Thoracic aorta (tissue), 2 donors: ENCODE measurements at regions not wholly inside any gene's neighbourhood (a gene's known extent, or its start where the extent isn't known, plus 50 kb on each side); places are given as distances from the start of the nearest gene placed in this dataset.

Source experiments
- ATAC-seq: fragments of 150-250 bp; one replicate; pipeline ENCODE4 v1.8.0; 2017; ENCODE audit warnings: low read depth; ENCODE audit not compliant: insufficient number of reproducible peaks, low FRiP score
- DNase-seq: peaks from one replicate; pipeline ENCODE4 v3.0.0-alpha.2; 2020; ENCODE audit warnings: low spot score
- H3K27ac ChIP-seq, 2 donors: fragments of 200-600 bp; sonication (generic); 1 replicate in 1 of 2; 2 replicates in 1 of 2; pipeline ENCODE4 v1.5.1; 2016; ENCODE audit warnings: mild to moderate bottlenecking in 2 of 2, moderate library complexity in 2 of 2
- H3K27me3 ChIP-seq: fragments of 200-600 bp; sonication (generic); replicated peaks from 2 replicates; pipeline ENCODE4 v1.6.0; 2016; ENCODE audit warnings: mild to moderate bottlenecking; ENCODE audit not compliant: insufficient read depth
- H3K36me3 ChIP-seq: fragments of 200-600 bp; sonication (generic); one replicate; pipeline ENCODE4 v1.5.1; 2016
- H3K4me1 ChIP-seq, 2 donors: fragments of 200-600 bp; sonication (generic); 1 replicate in 1 of 2; 2 replicates in 1 of 2; pipeline versions ENCODE4 v1.5.1 to v1.6.0; 2016; ENCODE audit warnings: low read depth in 2 of 2, mild to moderate bottlenecking in 1 of 2; ENCODE audit not compliant: control insufficient read depth in 1 of 2
- H3K4me3 ChIP-seq: fragments of 200-600 bp; sonication (generic); 2 replicates; pipeline ENCODE4 v1.5.1; 2016; ENCODE audit warnings: mild to moderate bottlenecking
- H3K9me3 ChIP-seq: fragments of 200-600 bp; sonication (generic); 2 replicates; pipeline ENCODE4 v1.5.1; 2016
- TF ChIP-seq, protein P1 (sequence below): fragments of 200-600 bp; sonication (generic); IDR thresholded peaks from one replicate; pipeline ENCODE4 v1.5.1; 2019; ENCODE audit warnings: antibody characterized with exemption

DNA sequence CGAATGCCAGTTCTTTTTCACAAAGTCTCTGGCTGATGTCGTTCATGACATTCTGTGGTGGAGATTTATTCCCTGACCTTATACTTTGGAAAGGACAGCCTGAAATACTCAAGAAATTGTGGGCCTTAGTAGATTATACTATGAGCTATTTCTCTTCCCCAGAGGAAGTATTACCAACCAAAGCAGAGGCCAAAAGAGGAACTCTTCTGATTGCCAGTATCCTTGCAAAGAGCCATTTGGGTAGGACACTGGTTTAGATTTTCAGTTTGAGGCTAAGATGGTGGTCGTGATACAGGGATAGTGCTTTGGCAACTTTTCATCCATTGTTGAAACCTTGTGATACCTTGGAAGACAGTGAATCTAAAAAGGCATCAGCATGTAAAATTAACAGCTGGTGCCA lies 327.3 kb downstream of the HACE1 start:
- ATAC-seq (no peak), DNase-seq (no peak)
- no peaks in the 10 kb centered on the region for H3K9me3 ChIP-seq
- H3K27ac ChIP-seq: peak overlapping the region; percentile 46 to 63
- no peaks in the 10 kb centered on the region for H3K36me3 ChIP-seq
- peaks cover 27 to 64% of the 10 kb centered on the region in 2 donors for H3K4me1 ChIP-seq
- H3K4me3 ChIP-seq: no peak overlapping the region
- TF ChIP-seq, protein P1, sequence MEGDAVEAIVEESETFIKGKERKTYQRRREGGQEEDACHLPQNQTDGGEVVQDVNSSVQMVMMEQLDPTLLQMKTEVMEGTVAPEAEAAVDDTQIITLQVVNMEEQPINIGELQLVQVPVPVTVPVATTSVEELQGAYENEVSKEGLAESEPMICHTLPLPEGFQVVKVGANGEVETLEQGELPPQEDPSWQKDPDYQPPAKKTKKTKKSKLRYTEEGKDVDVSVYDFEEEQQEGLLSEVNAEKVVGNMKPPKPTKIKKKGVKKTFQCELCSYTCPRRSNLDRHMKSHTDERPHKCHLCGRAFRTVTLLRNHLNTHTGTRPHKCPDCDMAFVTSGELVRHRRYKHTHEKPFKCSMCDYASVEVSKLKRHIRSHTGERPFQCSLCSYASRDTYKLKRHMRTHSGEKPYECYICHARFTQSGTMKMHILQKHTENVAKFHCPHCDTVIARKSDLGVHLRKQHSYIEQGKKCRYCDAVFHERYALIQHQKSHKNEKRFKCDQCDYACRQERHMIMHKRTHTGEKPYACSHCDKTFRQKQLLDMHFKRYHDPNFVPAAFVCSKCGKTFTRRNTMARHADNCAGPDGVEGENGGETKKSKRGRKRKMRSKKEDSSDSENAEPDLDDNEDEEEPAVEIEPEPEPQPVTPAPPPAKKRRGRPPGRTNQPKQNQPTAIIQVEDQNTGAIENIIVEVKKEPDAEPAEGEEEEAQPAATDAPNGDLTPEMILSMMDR: no peak
- no peaks in the 10 kb centered on the region for H3K27me3 ChIP-seq

DNA sequence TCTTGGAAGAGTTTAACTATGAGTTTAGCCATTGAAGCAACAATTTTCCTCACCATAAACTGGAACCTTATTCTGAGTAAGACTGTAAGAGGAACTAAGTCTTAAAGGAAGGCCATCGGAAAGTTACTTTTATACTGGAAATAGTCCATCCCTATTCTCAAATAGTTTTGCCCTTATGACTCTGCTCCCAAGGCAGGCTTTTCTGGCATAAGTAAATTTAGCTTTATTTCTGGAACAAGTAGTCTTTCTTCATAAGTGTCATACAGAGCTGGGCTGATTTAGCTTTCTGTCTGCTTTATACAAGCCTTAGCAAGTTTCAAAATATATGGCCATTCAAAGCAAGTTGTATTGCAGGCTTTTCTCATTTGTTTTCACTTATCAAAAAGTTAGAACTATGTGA lies 328.1 kb downstream of the HACE1 start:
- Histone ChIP-seq H3K4me3 (peak overlapping the region; percentile 21), H3K27me3 (no peaks in the 10 kb centered on the region), H3K9me3 (no peaks in the 10 kb centered on the region), H3K4me1 (peaks cover 25 to 66% of the 10 kb centered on the region in 2 donors), H3K36me3 (no peaks in the 10 kb centered on the region), H3K27ac (peak overlapping the region; percentile 46 to 63)
- DNase-seq: no peak
- ATAC-seq: no peak
- TF ChIP-seq, protein P1: no peak

DNA sequence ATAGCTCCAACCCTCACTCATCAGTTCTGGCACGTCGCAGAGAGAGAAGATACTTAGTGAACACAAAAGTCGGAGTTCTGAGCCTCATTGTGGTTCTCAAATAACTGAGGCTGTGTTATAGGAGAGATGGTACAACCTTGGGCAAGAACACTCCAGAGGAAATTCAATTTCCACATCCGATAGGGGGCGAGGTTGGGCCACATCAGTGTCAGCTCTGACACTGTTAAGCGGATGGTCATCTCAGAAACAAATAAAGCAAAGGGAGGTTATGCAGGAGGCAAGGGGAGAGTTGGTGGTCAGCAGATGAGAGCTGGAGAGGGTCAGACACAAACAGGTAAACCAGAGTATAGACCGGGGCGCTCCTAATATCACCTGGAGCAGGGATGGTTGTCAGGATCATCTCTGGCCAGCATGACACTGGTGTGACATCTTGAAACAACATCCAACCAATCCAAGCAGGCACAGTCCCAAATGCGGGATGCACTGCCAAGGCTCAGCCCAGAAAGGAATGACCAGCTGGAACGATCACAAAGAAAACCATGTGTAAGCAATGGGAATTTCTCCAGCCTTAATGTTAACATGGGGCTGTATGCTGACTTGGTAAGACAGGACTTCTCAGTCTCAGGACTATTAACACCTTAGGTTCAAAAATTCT lies 331.8 kb downstream of the HACE1 start:
- peak overlapping the region in 1 of 2 donors; percentile 48 for H3K27ac ChIP-seq
- peaks cover 20 to 66% of the 10 kb centered on the region in 2 donors for H3K4me1 ChIP-seq
- no peaks in the 10 kb centered on the region for H3K27me3 ChIP-seq
- ATAC-seq (no peak), DNase-seq (peak; percentile 11)
- no peak overlapping the region for H3K4me3 ChIP-seq
- no peaks in the 10 kb centered on the region for H3K36me3 ChIP-seq
- TF ChIP-seq, protein P1: peak; percentile 22
- no peaks in the 10 kb centered on the region for H3K9me3 ChIP-seq

DNA sequence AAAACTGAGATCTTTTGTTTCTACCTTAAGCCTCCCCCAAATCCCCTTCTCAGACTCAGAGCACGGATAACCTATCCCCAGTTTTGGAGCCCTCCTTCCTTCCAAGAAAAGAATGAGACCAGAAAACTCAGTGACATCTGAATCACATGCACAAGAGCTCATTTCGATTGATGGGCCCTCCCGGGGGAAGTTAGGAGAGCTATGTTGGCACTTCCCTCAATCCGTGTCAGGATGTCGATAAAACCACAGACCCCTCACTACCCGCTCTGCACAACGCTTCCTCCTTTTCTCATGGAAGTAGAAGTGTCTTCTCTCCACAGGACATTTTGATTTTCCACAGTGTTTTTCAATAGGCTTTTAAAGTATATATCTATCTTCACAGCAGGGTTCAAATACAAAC lies 332.4 kb downstream of the HACE1 start:
- DNase-seq (no peak), ATAC-seq (no peak)
- peak overlapping the region; percentile 14 to 48 for H3K27ac ChIP-seq
- H3K4me1 ChIP-seq: peaks cover 16 to 60% of the 10 kb centered on the region in 2 donors
- TF ChIP-seq, protein P1: no peak
- no peaks in the 10 kb centered on the region for H3K9me3 ChIP-seq
- no peak overlapping the region for H3K4me3 ChIP-seq
- H3K27me3 ChIP-seq: no peaks in the 10 kb centered on the region
- H3K36me3 ChIP-seq: no peaks in the 10 kb centered on the region

DNA sequence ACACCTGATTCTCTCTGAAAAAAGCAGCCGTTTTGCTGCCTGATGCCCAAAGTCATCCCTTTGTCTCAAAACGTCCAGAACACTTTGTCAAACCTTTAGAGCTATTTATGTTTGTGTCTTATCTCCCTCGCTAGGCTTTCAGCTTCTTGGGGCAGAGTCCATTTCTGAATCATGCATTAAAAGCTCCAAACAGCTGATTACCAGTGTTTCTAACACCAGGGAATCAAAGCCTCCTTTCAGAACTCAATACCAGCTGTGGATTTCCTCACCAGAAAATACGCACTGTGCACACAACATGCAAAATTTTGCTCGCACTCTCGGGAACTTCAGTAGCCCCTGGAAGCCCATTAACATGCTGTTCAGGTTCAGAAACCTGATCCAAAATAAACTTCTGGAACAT lies 333.3 kb downstream of the HACE1 start:
- H3K27me3 ChIP-seq: no peaks in the 10 kb centered on the region
- H3K4me1 ChIP-seq: peaks cover 7 to 51% of the 10 kb centered on the region in 2 donors
- TF ChIP-seq, protein P1: no peak
- H3K9me3 ChIP-seq: no peaks in the 10 kb centered on the region
- DNase-seq: no peak
- peak overlapping the region; percentile 14 to 48 for H3K27ac ChIP-seq
- peak overlapping the region; percentile 67 for H3K4me3 ChIP-seq
- no peaks in the 10 kb centered on the region for H3K36me3 ChIP-seq
- ATAC-seq: no peak
